ENCODE measurements at regions not wholly inside any gene's neighbourhood (a gene's known extent, or its start where the extent isn't known, plus 50 kb on each side); places are given as distances from the start of the nearest gene placed in this dataset.
"Not testable (repeated sequence)": the region's sequence is repeated elsewhere in the genome, so short reads cannot be mapped to it uniquely, and the experiment has no call there.

DNA sequence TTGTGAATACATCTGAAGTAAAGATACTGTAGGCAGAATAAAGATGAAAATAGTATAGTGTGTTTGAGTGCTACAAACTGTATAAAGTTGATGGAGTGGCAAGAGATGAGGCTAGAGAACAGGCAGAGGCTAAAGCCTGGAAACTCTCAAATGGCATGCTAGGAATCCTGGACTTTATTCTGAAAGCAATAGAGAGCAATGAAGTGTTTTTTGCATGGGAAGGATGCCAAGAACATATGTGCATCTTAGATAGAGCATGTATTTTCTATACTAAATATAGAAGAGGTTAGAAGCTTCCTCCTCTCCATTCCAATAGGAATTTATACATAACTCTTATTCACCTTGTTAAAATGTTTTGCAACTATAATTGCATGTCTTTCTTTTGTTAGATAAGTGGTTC is 86.3 kb upstream of the TMTC2 start:
- no peak overlapping the region for H2BK15ac ChIP-seq (ENCODE audit: low read depth, poor library complexity, severe bottlenecking)
- H3K18ac ChIP-seq (ENCODE audit: low read depth in 1 of 2, low read length in 2 of 2) = no peak overlapping the region
- no peak overlapping the region for H2BK120ac ChIP-seq (ENCODE audit: low read depth, low read length)
- no peak overlapping the region for H4K8ac ChIP-seq (ENCODE audit: low read length)
- DNase-seq = no peak
- H2AFZ ChIP-seq (ENCODE audit: low read depth, low read length) = no peak overlapping the region
- H2BK5ac ChIP-seq (ENCODE audit: low read depth, low read length, poor library complexity, severe bottlenecking) = no peak overlapping the region
- H3K36me3 ChIP-seq (ENCODE audit: control insufficient read depth in 1 of 2, insufficient read depth in 2 of 2, low read depth in 1 of 2, low read length in 2 of 2) = no peaks in the 10 kb centered on the region
- no peaks in the 10 kb centered on the region for H3K4me1 ChIP-seq (ENCODE audit: control insufficient read depth, insufficient read depth, low read depth, low read length)
- no peak overlapping the region for H3K4me3 ChIP-seq (ENCODE audit: insufficient read depth in 1 of 2, low read depth in 1 of 2, low read length in 2 of 2)
- no peaks in the 10 kb centered on the region for H3K27me3 ChIP-seq (ENCODE audit: control insufficient read depth in 1 of 2, insufficient read depth in 1 of 2, low read length in 2 of 2)
- no peaks in the 10 kb centered on the region for H3K9me3 ChIP-seq (ENCODE audit: control insufficient read depth, low read length)
- H3K4me2 ChIP-seq (ENCODE audit: low read length, poor library complexity, severe bottlenecking) = no peak overlapping the region
- H3K4ac ChIP-seq (ENCODE audit: low read depth in 1 of 2, low read length in 2 of 2) = no peak overlapping the region
- H2AK5ac ChIP-seq (ENCODE audit: low read length, severe bottlenecking) = no peak overlapping the region
- no peaks in the 10 kb centered on the region for H3K79me1 ChIP-seq (replicated peaks; ENCODE audit: low read length, poor library complexity, severe bottlenecking)
- H3K14ac ChIP-seq (ENCODE audit: low read length in 2 of 2) = no peak overlapping the region
- H3K9ac ChIP-seq (ENCODE audit: low read length) = no peak overlapping the region
- H4K91ac ChIP-seq (ENCODE audit: low read length) = no peak overlapping the region
- no peak overlapping the region for H2BK12ac ChIP-seq (ENCODE audit: low read length in 2 of 2)
- no peak overlapping the region for H3K27ac ChIP-seq (ENCODE audit: low read length, poor library complexity, severe bottlenecking)
- H3K23ac ChIP-seq (ENCODE audit: low read length in 2 of 2) = no peak overlapping the region

DNA sequence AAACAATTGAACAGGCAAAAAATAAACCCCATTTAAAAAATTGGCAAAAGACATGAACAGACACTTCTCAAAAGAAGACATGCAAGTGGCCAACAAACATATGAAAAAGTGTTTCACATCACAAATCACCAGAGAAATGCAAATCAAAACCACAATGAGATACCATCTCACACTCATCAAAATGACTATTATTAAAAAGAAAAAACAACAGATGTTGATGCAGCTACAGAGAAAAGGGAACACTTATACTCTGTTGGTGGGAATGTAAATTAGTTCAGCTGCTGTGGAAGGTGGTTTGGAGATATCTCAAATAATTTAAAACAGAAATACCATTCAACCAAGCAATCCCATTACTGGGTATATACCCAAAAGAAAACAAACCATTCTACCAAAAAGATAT is 83.1 kb upstream of the TMTC2 start:
- H3K4me2 ChIP-seq (ENCODE audit: low read length, poor library complexity, severe bottlenecking); H4K8ac ChIP-seq (ENCODE audit: low read length); H3K18ac ChIP-seq (ENCODE audit: low read depth in 1 of 2, low read length in 2 of 2); H3K27ac ChIP-seq (ENCODE audit: low read length, poor library complexity, severe bottlenecking); H3K4me3 ChIP-seq (ENCODE audit: insufficient read depth in 1 of 2, low read depth in 1 of 2, low read length in 2 of 2); H2BK15ac ChIP-seq (ENCODE audit: low read depth, poor library complexity, severe bottlenecking); H2AK5ac ChIP-seq (ENCODE audit: low read length, severe bottlenecking); H3K79me1 ChIP-seq (replicated peaks; ENCODE audit: low read length, poor library complexity, severe bottlenecking); H3K36me3 ChIP-seq (ENCODE audit: control insufficient read depth in 1 of 2, insufficient read depth in 2 of 2, low read depth in 1 of 2, low read length in 2 of 2); H2BK12ac ChIP-seq (ENCODE audit: low read length in 2 of 2); H2AFZ ChIP-seq (ENCODE audit: low read depth, low read length); H3K9me3 ChIP-seq (ENCODE audit: control insufficient read depth, low read length); H3K27me3 ChIP-seq (ENCODE audit: control insufficient read depth in 1 of 2, insufficient read depth in 1 of 2, low read length in 2 of 2); H2BK5ac ChIP-seq (ENCODE audit: low read depth, low read length, poor library complexity, severe bottlenecking); H3K4ac ChIP-seq (ENCODE audit: low read depth in 1 of 2, low read length in 2 of 2); H4K91ac ChIP-seq (ENCODE audit: low read length); H3K14ac ChIP-seq (ENCODE audit: low read length in 2 of 2); DNase-seq; H3K9ac ChIP-seq (ENCODE audit: low read length); H2BK120ac ChIP-seq (ENCODE audit: low read depth, low read length); H3K23ac ChIP-seq (ENCODE audit: low read length in 2 of 2); H3K4me1 ChIP-seq (ENCODE audit: control insufficient read depth, insufficient read depth, low read depth, low read length): not testable (repeated sequence)

DNA sequence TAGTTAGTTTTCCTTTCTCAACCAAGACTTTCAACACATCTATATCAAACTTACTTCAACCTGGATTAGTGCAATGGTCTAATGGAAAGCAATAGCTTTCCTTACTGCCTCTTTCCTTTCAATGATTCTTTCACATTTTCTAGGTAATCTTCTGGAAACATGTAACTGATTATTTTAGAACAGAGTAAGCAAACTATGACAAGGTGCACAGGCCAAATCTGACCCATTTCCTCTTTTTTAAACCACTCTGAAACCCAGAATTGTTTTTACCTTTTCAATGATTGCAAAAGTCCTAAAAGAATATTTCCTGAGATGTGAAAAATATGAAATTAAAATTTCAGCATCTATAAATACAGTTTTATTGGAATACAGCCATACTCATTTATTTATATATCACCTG is 81.6 kb upstream of the TMTC2 start:
- Histone ChIP-seq H2AK5ac (ENCODE audit: low read length, severe bottlenecking) (no peak overlapping the region), H3K4ac (ENCODE audit: low read depth in 1 of 2, low read length in 2 of 2) (no peak overlapping the region), H2BK5ac (ENCODE audit: low read depth, low read length, poor library complexity, severe bottlenecking) (no peak overlapping the region), H2AFZ (ENCODE audit: low read depth, low read length) (no peak overlapping the region), H3K14ac (ENCODE audit: low read length in 2 of 2) (no peak overlapping the region), H3K18ac (ENCODE audit: low read depth in 1 of 2, low read length in 2 of 2) (no peak overlapping the region), H2BK15ac (ENCODE audit: low read depth, poor library complexity, severe bottlenecking) (no peak overlapping the region), H3K36me3 (ENCODE audit: control insufficient read depth in 1 of 2, insufficient read depth in 2 of 2, low read depth in 1 of 2, low read length in 2 of 2) (no peaks in the 10 kb centered on the region), H2BK12ac (ENCODE audit: low read length in 2 of 2) (no peak overlapping the region), H3K9ac (ENCODE audit: low read length) (no peak overlapping the region), H3K23ac (ENCODE audit: low read length in 2 of 2) (no peak overlapping the region), H3K9me3 (ENCODE audit: control insufficient read depth, low read length) (no peaks in the 10 kb centered on the region), H3K27me3 (ENCODE audit: control insufficient read depth in 1 of 2, insufficient read depth in 1 of 2, low read length in 2 of 2) (no peaks in the 10 kb centered on the region), H3K79me1 (replicated peaks; ENCODE audit: low read length, poor library complexity, severe bottlenecking) (no peaks in the 10 kb centered on the region), H2BK120ac (ENCODE audit: low read depth, low read length) (no peak overlapping the region), H4K8ac (ENCODE audit: low read length) (no peak overlapping the region), H3K27ac (ENCODE audit: low read length, poor library complexity, severe bottlenecking) (no peak overlapping the region), H3K4me1 (ENCODE audit: control insufficient read depth, insufficient read depth, low read depth, low read length) (peaks cover 1% of the 10 kb centered on the region), H4K91ac (ENCODE audit: low read length) (no peak overlapping the region), H3K4me2 (ENCODE audit: low read length, poor library complexity, severe bottlenecking) (no peak overlapping the region), H3K4me3 (ENCODE audit: insufficient read depth in 1 of 2, low read depth in 1 of 2, low read length in 2 of 2) (no peak overlapping the region)
- DNase-seq = no peak

DNA sequence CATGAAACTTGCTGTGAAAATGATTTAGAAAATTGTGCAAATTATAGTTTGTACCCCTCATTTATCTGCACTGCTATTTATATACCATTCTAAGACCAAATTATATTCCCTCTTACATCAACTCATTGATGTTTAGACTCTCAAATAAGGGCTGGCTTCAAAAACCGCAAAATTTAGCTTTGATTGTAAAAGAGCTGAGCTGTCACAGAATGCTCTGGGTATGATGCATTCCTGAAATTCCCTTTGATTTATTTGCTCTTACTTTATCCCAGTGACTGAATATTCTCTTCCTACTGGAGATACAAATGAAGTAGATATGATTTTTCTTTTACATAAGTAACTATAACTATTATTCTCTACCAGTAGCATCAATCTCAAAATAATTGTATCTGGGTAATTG is 78.0 kb upstream of the TMTC2 start:
- H4K91ac ChIP-seq (ENCODE audit: low read length) = no peak overlapping the region
- no peaks in the 10 kb centered on the region for H3K36me3 ChIP-seq (ENCODE audit: control insufficient read depth in 1 of 2, insufficient read depth in 2 of 2, low read depth in 1 of 2, low read length in 2 of 2)
- H3K4me3 ChIP-seq (ENCODE audit: insufficient read depth in 1 of 2, low read depth in 1 of 2, low read length in 2 of 2) = no peak overlapping the region

More for the DNA sequence above, 78.0 kb upstream of the TMTC2 start:
- Histone ChIP-seq H2AFZ (ENCODE audit: low read depth, low read length) (no peak overlapping the region), H2AK5ac (ENCODE audit: low read length, severe bottlenecking) (no peak overlapping the region), H3K27me3 (ENCODE audit: control insufficient read depth in 1 of 2, insufficient read depth in 1 of 2, low read length in 2 of 2) (no peaks in the 10 kb centered on the region), H2BK120ac (ENCODE audit: low read depth, low read length) (no peak overlapping the region), H3K4me2 (ENCODE audit: low read length, poor library complexity, severe bottlenecking) (no peak overlapping the region), H3K4me1 (ENCODE audit: control insufficient read depth, insufficient read depth, low read depth, low read length) (peaks cover 1% of the 10 kb centered on the region), H2BK15ac (ENCODE audit: low read depth, poor library complexity, severe bottlenecking) (no peak overlapping the region), H3K23ac (ENCODE audit: low read length in 2 of 2) (no peak overlapping the region), H3K18ac (ENCODE audit: low read depth in 1 of 2, low read length in 2 of 2) (no peak overlapping the region), H2BK5ac (ENCODE audit: low read depth, low read length, poor library complexity, severe bottlenecking) (no peak overlapping the region), H3K4ac (ENCODE audit: low read depth in 1 of 2, low read length in 2 of 2) (no peak overlapping the region), H3K14ac (ENCODE audit: low read length in 2 of 2) (no peak overlapping the region), H3K9me3 (ENCODE audit: control insufficient read depth, low read length) (no peaks in the 10 kb centered on the region), H3K27ac (ENCODE audit: low read length, poor library complexity, severe bottlenecking) (no peak overlapping the region), H3K79me1 (replicated peaks; ENCODE audit: low read length, poor library complexity, severe bottlenecking) (no peaks in the 10 kb centered on the region), H2BK12ac (ENCODE audit: low read length in 2 of 2) (no peak overlapping the region), H4K8ac (ENCODE audit: low read length) (no peak overlapping the region), H3K9ac (ENCODE audit: low read length) (no peak overlapping the region)
- WGBS = no CpG with 5 or more reads among the region's 1 CpG
- no peak for DNase-seq

Data from mesenchymal stem cell (in vitro differentiated cells and primary cell).